GM20000 (cell line): ENCODE measurements at regions not wholly inside any gene's neighbourhood (a gene's known extent, or its start where the extent isn't known, plus 50 kb on each side); places are given as distances from the start of the nearest gene placed in this dataset.

Source experiments
- DNase-seq: peaks from one replicate; pipeline ENCODE4 v3.0.0; 2012; ENCODE audit warnings: low spot score
- TF ChIP-seq, protein P1 (sequence below): IDR thresholded peaks from 2 replicates; pipeline ENCODE4 v1.5.1; 2012; ENCODE audit warnings: mild to moderate bottlenecking, control low read depth; ENCODE audit errors: extremely low read depth, missing control alignments

- TF ChIP-seq, protein P1, sequence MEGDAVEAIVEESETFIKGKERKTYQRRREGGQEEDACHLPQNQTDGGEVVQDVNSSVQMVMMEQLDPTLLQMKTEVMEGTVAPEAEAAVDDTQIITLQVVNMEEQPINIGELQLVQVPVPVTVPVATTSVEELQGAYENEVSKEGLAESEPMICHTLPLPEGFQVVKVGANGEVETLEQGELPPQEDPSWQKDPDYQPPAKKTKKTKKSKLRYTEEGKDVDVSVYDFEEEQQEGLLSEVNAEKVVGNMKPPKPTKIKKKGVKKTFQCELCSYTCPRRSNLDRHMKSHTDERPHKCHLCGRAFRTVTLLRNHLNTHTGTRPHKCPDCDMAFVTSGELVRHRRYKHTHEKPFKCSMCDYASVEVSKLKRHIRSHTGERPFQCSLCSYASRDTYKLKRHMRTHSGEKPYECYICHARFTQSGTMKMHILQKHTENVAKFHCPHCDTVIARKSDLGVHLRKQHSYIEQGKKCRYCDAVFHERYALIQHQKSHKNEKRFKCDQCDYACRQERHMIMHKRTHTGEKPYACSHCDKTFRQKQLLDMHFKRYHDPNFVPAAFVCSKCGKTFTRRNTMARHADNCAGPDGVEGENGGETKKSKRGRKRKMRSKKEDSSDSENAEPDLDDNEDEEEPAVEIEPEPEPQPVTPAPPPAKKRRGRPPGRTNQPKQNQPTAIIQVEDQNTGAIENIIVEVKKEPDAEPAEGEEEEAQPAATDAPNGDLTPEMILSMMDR: no peak
- DNase-seq: no peak
Observed at GRCh38 chr2:185891403-185891802, 152.8 kb downstream of the FSIP2 start.

GRCh38 chr2:185891804-185892411 lies 153.3 kb downstream of the FSIP2 start:
- TF ChIP-seq, protein P1: no peak
- no peak for DNase-seq

DNA sequence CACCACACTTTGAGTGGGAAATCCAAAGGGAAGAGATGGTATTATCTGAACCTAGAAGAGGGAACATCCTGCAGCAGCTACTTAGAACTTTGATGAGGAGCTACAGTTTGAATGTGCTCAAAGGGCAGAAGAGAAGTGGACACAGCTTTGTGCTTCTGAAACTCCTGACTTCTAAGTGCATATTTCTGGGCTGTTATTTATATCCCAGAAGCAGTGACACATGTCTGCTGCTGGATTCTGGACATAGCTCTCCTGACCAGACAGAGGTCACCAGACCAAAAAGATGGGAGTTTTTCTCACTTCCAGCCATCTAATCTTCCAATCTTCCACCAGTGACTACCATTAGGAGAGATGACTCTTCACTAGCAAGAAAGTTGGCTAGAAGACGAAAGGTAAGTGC lies 153.9 kb downstream of the FSIP2 start:
- DNase-seq: no peak
- TF ChIP-seq, protein P1: no peak

- TF ChIP-seq, protein P1: no peak
- DNase-seq: no peak
Observed at GRCh38 chr2:185894223-185894622, 155.6 kb downstream of the FSIP2 start.

DNA sequence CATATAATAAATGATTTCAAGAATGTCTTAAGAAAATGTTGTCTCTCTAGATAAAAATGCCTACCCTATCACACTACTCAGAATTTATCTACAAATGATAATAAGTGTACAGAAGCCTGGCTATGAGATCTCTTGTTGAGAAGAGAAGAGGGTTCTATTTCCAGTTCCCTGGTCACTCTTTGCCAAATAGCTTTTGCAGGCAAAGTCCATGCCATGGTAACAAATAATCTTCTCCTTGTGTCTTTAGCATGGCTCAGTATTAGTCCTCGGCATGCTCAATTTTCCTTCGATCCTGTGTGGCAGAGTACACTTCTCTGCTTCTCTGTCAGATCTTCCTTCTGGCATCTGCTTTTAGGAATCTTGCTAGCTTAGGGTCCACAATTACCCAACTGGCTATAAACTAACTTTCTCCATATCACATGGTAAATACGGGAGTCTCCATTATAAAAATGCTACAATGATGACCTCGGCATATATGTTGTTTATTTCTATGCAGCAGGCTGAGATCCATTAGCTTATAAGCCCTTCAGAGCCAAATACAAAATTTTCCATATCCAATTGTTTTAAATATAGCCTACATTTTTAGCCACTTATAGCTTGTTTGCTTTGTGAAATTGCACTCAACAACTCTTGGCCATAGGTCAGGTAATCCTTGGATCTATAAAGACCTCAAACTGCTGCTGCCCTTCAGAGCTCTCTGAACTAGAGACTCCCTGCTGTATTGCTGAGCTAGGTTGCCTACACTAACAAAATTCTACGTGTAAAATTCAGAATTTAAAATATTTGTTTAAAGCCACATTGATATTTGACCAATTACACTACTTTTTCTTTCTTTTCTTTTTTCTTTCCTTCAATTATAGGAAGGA lies 157.5 kb downstream of the FSIP2 start:
- TF ChIP-seq, protein P1: no peak
- no peak for DNase-seq

GRCh38 chr2:185899366-185899765 lies 160.8 kb downstream of the FSIP2 start:
- DNase-seq: no peak
- TF ChIP-seq, protein P1: no peak

GRCh38 chr2:185919155-185919554 lies 180.6 kb downstream of the FSIP2 start:
- DNase-seq: no peak
- TF ChIP-seq, protein P1: no peak
